Mucosa of descending colon (tissue), 3 donors: ENCODE measurements at regions not wholly inside any gene's neighbourhood (a gene's known extent, or its start where the extent isn't known, plus 50 kb on each side); places are given as distances from the start of the nearest gene placed in this dataset.

Experiments used
- ATAC-seq: fragments of 200-7000 bp; cut with Tn5 transposase; one replicate; pipeline ENCODE4 v1.9.1; 2020; ENCODE audit warnings: mild to moderate bottlenecking, moderate library complexity
- DNase-seq, 3 donors: peaks; one replicate each; pipeline ENCODE4 v3.0.0-alpha.2; 2020
- H3K36me3 ChIP-seq: fragments of 200-600 bp; one replicate; pipeline ENCODE4 v1.8.0; 2021; ENCODE audit warnings: low read depth, mild to moderate bottlenecking
- H3K4me1 ChIP-seq: fragments of 200-600 bp; one replicate; pipeline ENCODE4 v1.8.0; 2021; ENCODE audit warnings: low read depth, mild to moderate bottlenecking
- H3K4me3 ChIP-seq: fragments of 200-600 bp; one replicate; pipeline ENCODE4 v1.8.0; 2021; ENCODE audit warnings: mild to moderate bottlenecking
- H3K9me3 ChIP-seq: fragments of 200-600 bp; one replicate; pipeline ENCODE4 v1.8.0; 2021; ENCODE audit warnings: mild to moderate bottlenecking
- CTCF ChIP-seq: fragments of 200-600 bp; IDR thresholded peaks from one replicate; pipeline ENCODE4 v1.8.0; 2022; ENCODE audit warnings: antibody characterized with exemption, mild to moderate bottlenecking
- intact Hi-C, 2 donors: fragments of 100-400 bp; cut with DNase I in 1 of 2; cut with micrococcal nuclease in 1 of 2; formaldehyde crosslinking; loops; one replicate each; pipeline versions ENCODE4 v1.11.0 to v1.11.1; 2022; cut with DNase I, micrococcal nuclease
- donor health status: DM: no; HTN: no; CAD: no; lungs with moderate emphysema.
- donor health status: DM: no; HTN: no; CAD: no.
- donor health status: DM: no; HTN: yes; CAD: no.

DNA sequence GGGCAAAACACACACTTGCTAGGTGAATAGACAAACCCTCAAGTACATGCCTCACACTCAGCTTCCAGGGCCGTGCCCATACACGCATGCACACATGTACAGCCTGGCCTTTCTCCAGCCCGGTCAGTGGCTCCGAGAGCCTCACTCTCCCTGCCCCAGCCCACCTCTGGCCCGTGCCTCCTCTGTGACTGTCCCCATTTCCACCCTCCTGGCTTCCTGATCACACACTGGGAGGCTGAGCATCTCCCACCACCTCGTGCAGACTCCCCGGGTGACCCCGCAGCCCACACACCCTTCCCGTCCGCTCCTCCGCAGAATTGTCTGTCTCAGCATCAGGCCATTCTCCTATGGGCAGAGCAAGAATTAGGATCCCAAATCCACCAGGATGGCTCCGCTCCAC, 634.1 kb downstream of the TBC1D22A start:
- Histone ChIP-seq H3K36me3 (no peaks in the 10 kb centered on the region), H3K9me3 (no peaks in the 10 kb centered on the region), H3K4me3 (no peak overlapping the region), H3K4me1 (no peaks in the 10 kb centered on the region)
- no peak for TF ChIP-seq CTCF
- intact Hi-C loops: no loop called here
- DNase-seq (no peak), ATAC-seq (no peak)

GRCh38 chr22:47396105-47396504, 633.7 kb downstream of the TBC1D22A start:
- no peaks in the 10 kb centered on the region for H3K9me3 ChIP-seq
- DNase-seq (no peak), ATAC-seq (no peak)
- H3K36me3 ChIP-seq: no peaks in the 10 kb centered on the region
- TF ChIP-seq CTCF: no peak
- intact Hi-C loops: no loop called here
- no peaks in the 10 kb centered on the region for H3K4me1 ChIP-seq
- no peak overlapping the region for H3K4me3 ChIP-seq

DNA sequence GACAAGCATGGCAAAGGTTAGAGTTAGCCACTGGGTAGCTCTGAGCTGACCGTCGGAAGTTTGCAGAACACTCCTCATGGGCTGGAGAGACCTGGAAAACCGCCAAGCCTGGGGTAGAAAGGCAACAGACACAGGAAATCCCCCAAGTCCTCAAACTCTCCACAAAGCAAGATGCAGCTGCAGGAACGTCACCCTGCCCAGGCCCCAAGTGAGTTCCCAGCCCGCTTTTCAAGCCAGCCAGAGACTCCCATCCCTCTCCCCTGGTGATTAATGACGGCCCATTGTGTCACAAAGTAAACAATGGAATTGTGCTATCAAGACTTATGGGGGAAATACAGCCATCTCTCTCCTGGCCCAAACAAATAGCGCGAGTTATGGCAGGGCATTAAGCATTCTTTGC, 633.0 kb downstream of the TBC1D22A start:
- Histone ChIP-seq H3K4me1 (no peaks in the 10 kb centered on the region), H3K36me3 (no peaks in the 10 kb centered on the region), H3K4me3 (no peak overlapping the region), H3K9me3 (no peaks in the 10 kb centered on the region)
- intact Hi-C loops: no loop called here
- no peak for TF ChIP-seq CTCF
- ATAC-seq (no peak), DNase-seq (peak in 1 of 3 donors; percentile 4)

DNA sequence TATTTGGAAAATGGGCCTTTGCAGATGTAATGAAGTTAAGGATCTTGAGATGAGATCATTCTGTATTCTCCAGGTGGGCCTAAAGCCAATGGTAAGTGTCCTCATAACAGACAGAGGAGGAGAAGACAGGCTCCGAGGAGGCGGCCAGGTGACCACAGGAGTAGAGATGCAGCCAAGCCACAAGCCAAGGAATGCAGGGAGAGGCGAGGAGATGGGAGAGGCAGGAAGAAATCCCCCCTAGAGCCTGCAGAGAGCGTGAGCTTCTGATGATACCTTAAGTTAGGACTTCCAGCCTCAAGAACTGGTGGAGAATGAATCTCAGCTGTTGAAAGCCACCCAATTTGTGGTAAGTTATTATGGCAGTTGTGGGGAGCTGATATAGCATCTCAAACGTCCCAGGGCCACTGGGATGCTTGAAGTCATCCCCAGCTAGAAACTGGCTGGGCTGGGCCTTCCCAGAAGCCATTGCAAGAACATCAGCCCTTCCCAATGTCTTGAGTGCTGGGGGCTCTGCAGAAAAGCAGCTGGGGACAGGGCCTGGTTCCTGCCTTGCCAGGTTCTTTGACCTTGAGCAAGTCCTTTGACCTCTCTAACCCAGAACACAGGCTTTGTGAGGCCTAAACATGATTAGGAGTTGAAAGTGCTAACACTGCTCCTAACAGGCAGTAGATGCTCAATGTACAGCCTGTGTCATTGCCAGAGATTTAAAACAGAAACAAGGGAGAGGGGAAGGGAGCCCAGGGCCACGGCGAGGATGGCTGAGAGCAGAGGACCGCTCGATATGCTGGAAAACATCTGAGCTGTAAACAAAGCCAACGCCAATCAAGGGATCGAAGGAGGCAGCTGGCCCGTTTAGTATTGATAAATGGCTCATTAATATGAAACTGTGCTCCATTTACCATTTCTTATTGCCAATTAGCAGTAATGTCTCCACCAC, 632.3 kb downstream of the TBC1D22A start:
- DNase-seq (peak in 1 of 3 donors; percentile 0), ATAC-seq (no peak)
- H3K36me3 ChIP-seq: no peaks in the 10 kb centered on the region
- no peaks in the 10 kb centered on the region for H3K4me1 ChIP-seq
- TF ChIP-seq CTCF: no peak
- H3K4me3 ChIP-seq: no peak overlapping the region
- no peaks in the 10 kb centered on the region for H3K9me3 ChIP-seq
- intact Hi-C loops: no loop called here

- no peaks in the 10 kb centered on the region for H3K36me3 ChIP-seq
- intact Hi-C loops: no loop called here
- TF ChIP-seq CTCF: no peak
- H3K4me1 ChIP-seq: no peaks in the 10 kb centered on the region
- DNase-seq (peak in 1 of 3 donors; percentile 39), ATAC-seq (no peak)
- no peaks in the 10 kb centered on the region for H3K9me3 ChIP-seq
- H3K4me3 ChIP-seq: no peak overlapping the region
Observed at GRCh38 chr22:47393191-47393590, 630.7 kb downstream of the TBC1D22A start.
